ENCODE measurements at regions not wholly inside any gene's neighbourhood (a gene's known extent, or its start where the extent isn't known, plus 50 kb on each side); places are given as distances from the start of the nearest gene placed in this dataset.
"Not testable (repeated sequence)": the region's sequence is repeated elsewhere in the genome, so short reads cannot be mapped to it uniquely, and the experiment has no call there.

- intact Hi-C loops (cut with micrococcal nuclease) = no loop called here
- no TSS peak for BruUV-seq (replicated peaks)
- ChIA-PET CTCF (ENCODE audit: low intra/inter-chr PET ratio) (no interaction called here), POLR2A (no interaction called here)
- Histone ChIP-seq H3K4me1 (replicated peaks in 1 of 2; ENCODE audit: control insufficient read depth in 2 of 2, insufficient read depth in 2 of 2, low read length in 2 of 2) (no peaks in the 10 kb centered on the region), H3K4me2 (ENCODE audit: insufficient read depth, low read length) (no peak overlapping the region), H3K9me1 (ENCODE audit: control insufficient read depth, insufficient read depth, low read length) (no peaks in the 10 kb centered on the region), H4K20me1 (replicated peaks; ENCODE audit: control insufficient read depth, insufficient read depth, low read length) (no peaks in the 10 kb centered on the region), H2AFZ (ENCODE audit: low read depth, low read length) (no peak overlapping the region), H3K27me3 (ENCODE audit: control insufficient read depth in 2 of 2, insufficient read depth in 2 of 2, low read length in 2 of 2) (no peaks in the 10 kb centered on the region), H3K9ac (ENCODE audit: insufficient read depth in 1 of 2, low read depth in 2 of 2, low read length in 2 of 2) (no peak overlapping the region), H3K4me3 (no peak overlapping the region), H3K79me2 (ENCODE audit: control insufficient read depth, insufficient read depth, low read length) (no peaks in the 10 kb centered on the region), H3K36me3 (ENCODE audit: control insufficient read depth, insufficient read depth, low read length) (no peaks in the 10 kb centered on the region), H3K27ac (ENCODE audit: extremely low read depth, low read depth, low read length) (no peak overlapping the region), H3K9me3 (replicated peaks; ENCODE audit: control insufficient read depth, insufficient read depth, low read depth, low read length) (no peaks in the 10 kb centered on the region)
- in situ Hi-C loops (cut with MboI) = no loop called here
- no peak for ATAC-seq
- TF ChIP-seq XRCC4 (IDR thresholded peaks at IDR 0.05; ENCODE audit: extremely low read depth, insufficient read depth, insufficient read length) (no peak), ZNF143 (CRISPR knock-in tag; IDR thresholded peaks at IDR 0.05) (no peak), ZNF785 (CRISPR knock-in tag; IDR thresholded peaks at IDR 0.05) (no peak), CBX5 (IDR thresholded peaks at IDR 0.05; ENCODE audit: borderline replicate concordance, low read depth) (no peak), ZNF263 (CRISPR knock-in tag; IDR thresholded peaks at IDR 0.05; ENCODE audit: borderline replicate concordance) (no peak), DACH1 (IDR thresholded peaks at IDR 0.05; ENCODE audit: partially characterized antibody) (no peak)
- peak in 1 of 4 experiments; percentile 0 for DNase-seq (ENCODE audit: extremely low read depth in 1 of 4, low spot score in 3 of 4)
- 0% methylated on average over 3 of the region's 3 CpGs for WGBS (ENCODE audit: insufficient coverage, low coverage, missing lambda C conversion rate)
- FAIRE-seq = no peak
Measured at GRCh38 chrX:14344172-14344940, 185.0 kb upstream of the GLRA2 start.

- H3K4me3 ChIP-seq = no peak overlapping the region
- no peaks in the 10 kb centered on the region for H4K20me1 ChIP-seq (replicated peaks; ENCODE audit: control insufficient read depth, insufficient read depth, low read length)
- no peaks in the 10 kb centered on the region for H3K36me3 ChIP-seq (ENCODE audit: control insufficient read depth, insufficient read depth, low read length)
- no peak overlapping the region for H2AFZ ChIP-seq (ENCODE audit: low read depth, low read length)
- no peaks in the 10 kb centered on the region for H3K27me3 ChIP-seq (ENCODE audit: control insufficient read depth in 2 of 2, insufficient read depth in 2 of 2, low read length in 2 of 2)
- DNase-seq (ENCODE audit: extremely low read depth in 1 of 4, low spot score in 3 of 4) (no peak), FAIRE-seq (no peak), ATAC-seq (no peak)
- H3K27ac ChIP-seq (ENCODE audit: extremely low read depth, low read depth, low read length) = no peak overlapping the region
- H3K79me2 ChIP-seq (ENCODE audit: control insufficient read depth, insufficient read depth, low read length) = no peaks in the 10 kb centered on the region
- H3K9me1 ChIP-seq (ENCODE audit: control insufficient read depth, insufficient read depth, low read length) = no peaks in the 10 kb centered on the region
- 0% methylated on average over 1 of the region's 1 CpG for WGBS (ENCODE audit: insufficient coverage, low coverage, missing lambda C conversion rate)
- H3K9ac ChIP-seq (ENCODE audit: insufficient read depth in 1 of 2, low read depth in 2 of 2, low read length in 2 of 2) = no peak overlapping the region
- TF ChIP-seq CTBP1 (IDR thresholded peaks at IDR 0.05; ENCODE audit: borderline replicate concordance) = no peak
- intact Hi-C loops (cut with micrococcal nuclease) (no loop called here), in situ Hi-C loops (cut with MboI) (no loop called here)
- ChIA-PET POLR2A (interaction anchor here (0.6 kb wide), 1 partner anchor 107 kb away, joined by 3 read pairs; no protein-coding TSS in a partner anchor), CTCF (ENCODE audit: low intra/inter-chr PET ratio) (no interaction called here)
- no peaks in the 10 kb centered on the region for H3K4me1 ChIP-seq (replicated peaks in 1 of 2; ENCODE audit: control insufficient read depth in 2 of 2, insufficient read depth in 2 of 2, low read length in 2 of 2)
- no TSS peak for BruUV-seq (replicated peaks)
- H3K4me2 ChIP-seq (ENCODE audit: insufficient read depth, low read length) = no peak overlapping the region
- no peaks in the 10 kb centered on the region for H3K9me3 ChIP-seq (replicated peaks; ENCODE audit: control insufficient read depth, insufficient read depth, low read depth, low read length)
Measured at GRCh38 chrX:14309431-14309830, 219.9 kb upstream of the GLRA2 start.

- in situ Hi-C loops (cut with MboI); FAIRE-seq; CTCF ChIA-PET (ENCODE audit: low intra/inter-chr PET ratio); H3K27ac ChIP-seq (ENCODE audit: extremely low read depth, low read depth, low read length); H3K79me2 ChIP-seq (ENCODE audit: control insufficient read depth, insufficient read depth, low read length); H3K36me3 ChIP-seq (ENCODE audit: control insufficient read depth, insufficient read depth, low read length); H3K9me3 ChIP-seq (replicated peaks; ENCODE audit: control insufficient read depth, insufficient read depth, low read depth, low read length); ATAC-seq; H3K9me1 ChIP-seq (ENCODE audit: control insufficient read depth, insufficient read depth, low read length); BruUV-seq (replicated peaks); DNase-seq (ENCODE audit: extremely low read depth in 1 of 4, low spot score in 3 of 4); H3K4me3 ChIP-seq; H4K20me1 ChIP-seq (replicated peaks; ENCODE audit: control insufficient read depth, insufficient read depth, low read length); H2AFZ ChIP-seq (ENCODE audit: low read depth, low read length); H3K9ac ChIP-seq (ENCODE audit: insufficient read depth in 1 of 2, low read depth in 2 of 2, low read length in 2 of 2); H3K4me2 ChIP-seq (ENCODE audit: insufficient read depth, low read length); intact Hi-C loops (cut with micrococcal nuclease); H3K4me1 ChIP-seq (replicated peaks in 1 of 2; ENCODE audit: control insufficient read depth in 2 of 2, insufficient read depth in 2 of 2, low read length in 2 of 2); H3K27me3 ChIP-seq (ENCODE audit: control insufficient read depth in 2 of 2, insufficient read depth in 2 of 2, low read length in 2 of 2): not testable (repeated sequence)
- WGBS (ENCODE audit: insufficient coverage, low coverage, missing lambda C conversion rate) = 0% methylated on average over 1 of the region's 3 CpGs
- POLR2A ChIA-PET = interaction anchor here (0.6 kb wide), 1 partner anchor 107 kb away, joined by 3 read pairs; no protein-coding TSS in a partner anchor
Measured at GRCh38 chrX:14308976-14309375, 220.4 kb upstream of the GLRA2 start.
